ENCODE measurements at regions not wholly inside any gene's neighbourhood (a gene's known extent, or its start where the extent isn't known, plus 50 kb on each side); places are given as distances from the start of the nearest gene placed in this dataset.
A peak's percentile ranks its signal among the peaks of the same experiment; 100 is the strongest.

- Histone ChIP-seq H3K4me1 (no peaks in the 10 kb centered on the region), H3K27me3 (no peaks in the 10 kb centered on the region), H3F3A (ENCODE audit: low read depth) (no peaks in the 10 kb centered on the region), H3K36me3 (no peaks in the 10 kb centered on the region), H3K9me3 (ENCODE audit: low read depth) (no peaks in the 10 kb centered on the region), H3K9ac (no peak overlapping the region), H4K20me1 (ENCODE audit: low read depth) (no peaks in the 10 kb centered on the region), H3K4me2 (no peak overlapping the region), H3K4me3 (no peak overlapping the region), H3K79me2 (ENCODE audit: low read depth) (no peaks in the 10 kb centered on the region), H2AFZ (replicated peaks) (no peak overlapping the region), H3K27ac (no peak overlapping the region)
- Mint-ChIP-seq H3K27me3 (ENCODE audit: insufficient read depth, low read depth) (no peaks in the 10 kb centered on the region), H3K36me3 (peaks cover 2% of the 10 kb centered on the region), H3K9me3 (peaks cover 11% of the 10 kb centered on the region), H3K4me1 (peaks cover 6% of the 10 kb centered on the region), H3K27ac (no peak overlapping the region), H3K4me3 (no peak overlapping the region)
- DNase-seq (ENCODE audit: low spot score): no peak
- TF ChIP-seq CTCF (IDR thresholded peaks at IDR 0.05) (no peak), EZH2phosphoT487 (IDR thresholded peaks at IDR 0.05) (no peak), EZH2 (IDR thresholded peaks at IDR 0.05) (no peak)
Measured at GRCh38 chr9:81411961-81412360, 277.4 kb downstream of the TLE1 start.

DNA sequence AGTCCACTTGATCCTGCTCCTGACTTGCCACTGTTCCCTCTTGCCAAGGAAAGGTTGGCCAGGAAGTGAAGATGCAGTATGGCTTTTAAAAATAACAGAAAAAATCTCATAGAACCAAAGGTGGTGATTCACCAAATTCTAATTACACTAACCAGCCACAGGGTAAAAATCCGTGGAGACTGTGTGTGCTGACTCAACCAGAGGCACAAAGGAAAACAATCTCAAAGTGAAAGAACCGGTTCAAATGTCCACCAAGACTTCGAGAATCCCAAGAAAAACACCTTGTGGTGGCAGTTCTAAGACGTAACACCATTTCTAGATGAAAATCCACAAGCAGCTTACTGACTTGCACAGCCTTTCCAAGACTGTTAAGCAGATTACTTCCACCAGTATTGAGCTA lies 279.1 kb downstream of the TLE1 start:
- H3K9me3 ChIP-seq (ENCODE audit: low read depth): no peaks in the 10 kb centered on the region
- no peaks in the 10 kb centered on the region for H3K27me3 ChIP-seq
- no peak overlapping the region for H3K27ac ChIP-seq
- Mint-ChIP-seq H3K27me3 (ENCODE audit: insufficient read depth, low read depth) (no peaks in the 10 kb centered on the region), H3K27ac (no peak overlapping the region), H3K4me3 (no peak overlapping the region), H3K4me1 (peaks cover 11% of the 10 kb centered on the region), H3K9me3 (peaks cover 11% of the 10 kb centered on the region), H3K36me3 (peaks cover 2% of the 10 kb centered on the region)
- H3K4me3 ChIP-seq: no peak overlapping the region
- no peaks in the 10 kb centered on the region for H3K36me3 ChIP-seq
- no peak overlapping the region for H3K9ac ChIP-seq
- no peak overlapping the region for H3K4me2 ChIP-seq
- no peaks in the 10 kb centered on the region for H3F3A ChIP-seq (ENCODE audit: low read depth)
- no peak for DNase-seq (ENCODE audit: low spot score)
- TF ChIP-seq EZH2 (IDR thresholded peaks at IDR 0.05) (no peak), CTCF (IDR thresholded peaks at IDR 0.05) (no peak), EZH2phosphoT487 (IDR thresholded peaks at IDR 0.05) (no peak)
- H3K79me2 ChIP-seq (ENCODE audit: low read depth): no peaks in the 10 kb centered on the region
- H4K20me1 ChIP-seq (ENCODE audit: low read depth): no peaks in the 10 kb centered on the region
- H2AFZ ChIP-seq (replicated peaks): peak overlapping the region; percentile 32
- H3K4me1 ChIP-seq: peaks cover 6% of the 10 kb centered on the region

- H3K4me1 ChIP-seq: peaks cover 8% of the 10 kb centered on the region
- no peaks in the 10 kb centered on the region for H3K9me3 ChIP-seq (ENCODE audit: low read depth)
- no peak overlapping the region for H3K4me2 ChIP-seq
- H3K36me3 Mint-ChIP-seq: peaks cover 2% of the 10 kb centered on the region
- no peaks in the 10 kb centered on the region for H3K27me3 ChIP-seq
- no peaks in the 10 kb centered on the region for H3F3A ChIP-seq (ENCODE audit: low read depth)
- H3K27me3 Mint-ChIP-seq (ENCODE audit: insufficient read depth, low read depth): no peaks in the 10 kb centered on the region
- no peak overlapping the region for H3K27ac ChIP-seq
- no peak overlapping the region for H3K4me3 Mint-ChIP-seq
- H3K27ac Mint-ChIP-seq: no peak overlapping the region
- no peak overlapping the region for H3K9ac ChIP-seq
- H4K20me1 ChIP-seq (ENCODE audit: low read depth): no peaks in the 10 kb centered on the region
- no peak overlapping the region for H2AFZ ChIP-seq (replicated peaks)
- peaks cover 11% of the 10 kb centered on the region for H3K9me3 Mint-ChIP-seq
- H3K79me2 ChIP-seq (ENCODE audit: low read depth): no peaks in the 10 kb centered on the region
- no peaks in the 10 kb centered on the region for H3K36me3 ChIP-seq
- no peak for DNase-seq (ENCODE audit: low spot score)
- no peak for TF ChIP-seq CTCF (IDR thresholded peaks at IDR 0.05)
- no peak for TF ChIP-seq EZH2 (IDR thresholded peaks at IDR 0.05)
- TF ChIP-seq EZH2phosphoT487 (IDR thresholded peaks at IDR 0.05): no peak
- no peak overlapping the region for H3K4me3 ChIP-seq
- peaks cover 12% of the 10 kb centered on the region for H3K4me1 Mint-ChIP-seq
Measured at GRCh38 chr9:81408951-81409350, 280.4 kb downstream of the TLE1 start.

Data from neural progenitor cell (in vitro differentiated cells).